Liver (tissue), 8 donors: ENCODE measurements at regions not wholly inside any gene's neighbourhood (a gene's known extent, or its start where the extent isn't known, plus 50 kb on each side); places are given as distances from the start of the nearest gene placed in this dataset.
A peak's percentile ranks its signal among the peaks of the same experiment; 100 is the strongest.

ENCODE experiments used
- DNase-seq: peaks from one replicate; pipeline ENCODE4 v3.0.0-alpha.2; 2017; ENCODE audit warnings: low spot score
- H3K27ac ChIP-seq, 2 donors: one replicate each; pipeline ENCODE4 v1.7.0; 2013; ENCODE audit warnings: inconsistent platforms in 2 of 2, low read length in 2 of 2, control low read depth in 1 of 2, low read depth in 1 of 2, mild to moderate bottlenecking in 1 of 2
- H3K27me3 ChIP-seq, 4 donors: one replicate each; pipeline versions ENCODE4 v1.6.1 to v1.7.0; 2013; ENCODE audit warnings: low read length in 3 of 4, inconsistent platforms in 1 of 4, mild to moderate bottlenecking in 1 of 4, moderate library complexity in 1 of 4; ENCODE audit not compliant: control insufficient read depth in 4 of 4, insufficient read depth in 4 of 4
- H3K36me3 ChIP-seq, 4 donors: one replicate each; pipeline versions ENCODE4 v1.6.1 to v1.7.0; 2013; ENCODE audit warnings: low read length in 3 of 4, mild to moderate bottlenecking in 3 of 4, low read depth in 1 of 4, moderate library complexity in 1 of 4; ENCODE audit not compliant: control insufficient read depth in 4 of 4, insufficient read depth in 3 of 4
- H3K4me1 ChIP-seq, 4 donors: one replicate each; pipeline versions ENCODE4 v1.6.1 to v1.7.0; 2013; ENCODE audit warnings: low read length in 3 of 4, mild to moderate bottlenecking in 3 of 4, moderate library complexity in 1 of 4; ENCODE audit not compliant: control insufficient read depth in 4 of 4, insufficient read depth in 4 of 4
- H3K4me3 ChIP-seq, 3 donors: one replicate each; pipeline versions ENCODE4 v1.6.1 to v1.7.0; 2013; ENCODE audit warnings: low read length in 3 of 3, control low read depth in 1 of 3, low read depth in 1 of 3, mild to moderate bottlenecking in 1 of 3
- H3K9ac ChIP-seq, 2 donors: one replicate each; pipeline ENCODE4 v1.7.0; 2013; ENCODE audit warnings: low read length in 2 of 2, mild to moderate bottlenecking in 2 of 2, moderate library complexity in 2 of 2, control low read depth in 1 of 2, low read depth in 1 of 2
- H3K9me3 ChIP-seq, 4 donors: one replicate each; pipeline versions ENCODE4 v1.6.1 to v1.7.0; 2013; ENCODE audit warnings: low read length in 3 of 4; ENCODE audit not compliant: control insufficient read depth in 4 of 4
- CTCF ChIP-seq: fragments of 150-350 bp; IDR thresholded peaks from 2 replicates; pipeline ENCODE4 v1.5.1; 2017; ENCODE audit warnings: improper control_type of control experiment, low read depth, low read length; ENCODE audit not compliant: missing input control
- EGR1 ChIP-seq, 2 donors: IDR thresholded peaks; 2 replicates each; pipeline ENCODE4 v1.6.1; 2016 to 2018; ENCODE audit warnings: antibody characterized with exemption in 2 of 2, low read depth in 2 of 2
- FOXA1 ChIP-seq: IDR thresholded peaks from 2 replicates; pipeline ENCODE4 v1.6.1; 2016; ENCODE audit warnings: antibody characterized with exemption
- HNF4G ChIP-seq: IDR thresholded peaks from 2 replicates; pipeline ENCODE4 v1.6.1; 2016; ENCODE audit warnings: antibody characterized with exemption
- JUND ChIP-seq, 2 donors: IDR thresholded peaks; 2 replicates each; pipeline ENCODE4 v1.6.1; 2016; ENCODE audit warnings: antibody characterized with exemption in 2 of 2
- MAX ChIP-seq: IDR thresholded peaks from 2 replicates; pipeline ENCODE4 v1.6.1; 2016; ENCODE audit warnings: antibody characterized with exemption
- RAD21 ChIP-seq, 2 donors: IDR thresholded peaks; 2 replicates each; pipeline ENCODE4 v1.6.1; 2016; ENCODE audit warnings: antibody characterized with exemption in 2 of 2, mild to moderate bottlenecking in 2 of 2
- RXRA ChIP-seq, 2 donors: IDR thresholded peaks; 2 replicates each; pipeline ENCODE4 v1.6.1; 2017 to 2018; ENCODE audit warnings: antibody characterized with exemption in 2 of 2, mild to moderate bottlenecking in 1 of 2
- SP1 ChIP-seq: IDR thresholded peaks from 2 replicates; pipeline ENCODE4 v1.6.1; 2018; ENCODE audit warnings: antibody characterized with exemption, mild to moderate bottlenecking
- TAF1 ChIP-seq: conservative IDR thresholded peaks from 2 replicates; pipeline ENCODE4 v1.6.1; 2016; ENCODE audit warnings: antibody characterized with exemption, mild to moderate bottlenecking
- YY1 ChIP-seq: IDR thresholded peaks from 2 replicates; pipeline ENCODE4 v1.6.1; 2016; ENCODE audit warnings: antibody characterized with exemption, mild to moderate bottlenecking
- WGBS: extraction: QIAGEN DNeasy Blood & Tissue Kit; methylation state at CpG from one replicate; pipeline ENCODE4 v1.1.7; 2013; 5-methylcytosine and 5-hydroxymethylcytosine counted together
- TF ChIP-seq, protein P1 (sequence below): IDR thresholded peaks from 2 replicates; pipeline ENCODE4 v1.6.1; 2016; ENCODE audit warnings: antibody characterized with exemption, mild to moderate bottlenecking
- TF ChIP-seq, protein P2 (sequence below): IDR thresholded peaks from 2 replicates; pipeline ENCODE4 v1.6.1; 2016; ENCODE audit warnings: antibody characterized with exemption
- donor health status: healthy.
- donor health status: healthy.
- donor health status: healthy.
- donor health status: healthy.
- donor health status: healthy.

DNA sequence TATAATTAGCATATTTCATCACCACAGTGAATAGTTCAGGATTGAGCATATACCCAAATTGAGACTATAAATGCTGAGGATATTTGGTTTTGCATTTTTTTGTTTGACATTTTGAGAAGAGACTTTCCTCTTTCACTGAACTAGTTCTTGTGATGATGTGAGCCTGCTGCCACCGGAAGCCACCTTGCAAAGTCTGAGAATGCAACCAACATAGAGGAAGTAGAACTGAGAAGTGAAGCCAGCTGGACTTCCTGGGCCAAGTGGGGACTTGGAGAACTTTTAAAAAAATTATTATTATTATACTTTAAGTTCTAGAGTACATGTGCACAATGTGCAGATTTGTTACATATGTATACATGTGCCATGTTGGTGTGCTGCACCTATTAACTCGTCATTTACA, 102.3 kb downstream of the RPE65 start:
- TF ChIP-seq MAX (no peak), HNF4G (no peak), RAD21 (IDR thresholded peaks at IDR 0.05) (no peak), TAF1 (no peak), CTCF (no peak)
- TF ChIP-seq, protein P1, sequence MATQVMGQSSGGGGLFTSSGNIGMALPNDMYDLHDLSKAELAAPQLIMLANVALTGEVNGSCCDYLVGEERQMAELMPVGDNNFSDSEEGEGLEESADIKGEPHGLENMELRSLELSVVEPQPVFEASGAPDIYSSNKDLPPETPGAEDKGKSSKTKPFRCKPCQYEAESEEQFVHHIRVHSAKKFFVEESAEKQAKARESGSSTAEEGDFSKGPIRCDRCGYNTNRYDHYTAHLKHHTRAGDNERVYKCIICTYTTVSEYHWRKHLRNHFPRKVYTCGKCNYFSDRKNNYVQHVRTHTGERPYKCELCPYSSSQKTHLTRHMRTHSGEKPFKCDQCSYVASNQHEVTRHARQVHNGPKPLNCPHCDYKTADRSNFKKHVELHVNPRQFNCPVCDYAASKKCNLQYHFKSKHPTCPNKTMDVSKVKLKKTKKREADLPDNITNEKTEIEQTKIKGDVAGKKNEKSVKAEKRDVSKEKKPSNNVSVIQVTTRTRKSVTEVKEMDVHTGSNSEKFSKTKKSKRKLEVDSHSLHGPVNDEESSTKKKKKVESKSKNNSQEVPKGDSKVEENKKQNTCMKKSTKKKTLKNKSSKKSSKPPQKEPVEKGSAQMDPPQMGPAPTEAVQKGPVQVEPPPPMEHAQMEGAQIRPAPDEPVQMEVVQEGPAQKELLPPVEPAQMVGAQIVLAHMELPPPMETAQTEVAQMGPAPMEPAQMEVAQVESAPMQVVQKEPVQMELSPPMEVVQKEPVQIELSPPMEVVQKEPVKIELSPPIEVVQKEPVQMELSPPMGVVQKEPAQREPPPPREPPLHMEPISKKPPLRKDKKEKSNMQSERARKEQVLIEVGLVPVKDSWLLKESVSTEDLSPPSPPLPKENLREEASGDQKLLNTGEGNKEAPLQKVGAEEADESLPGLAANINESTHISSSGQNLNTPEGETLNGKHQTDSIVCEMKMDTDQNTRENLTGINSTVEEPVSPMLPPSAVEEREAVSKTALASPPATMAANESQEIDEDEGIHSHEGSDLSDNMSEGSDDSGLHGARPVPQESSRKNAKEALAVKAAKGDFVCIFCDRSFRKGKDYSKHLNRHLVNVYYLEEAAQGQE, result no peak
- no peak overlapping the region for H3K4me3 ChIP-seq
- no peak for DNase-seq
- no peak overlapping the region for H3K9ac ChIP-seq
- H3K4me1 ChIP-seq, result no peaks in the 10 kb centered on the region
- 66% methylated on average over 1 of the region's 2 CpGs for WGBS
- H3K36me3 ChIP-seq, result no peaks in the 10 kb centered on the region
- H3K27me3 ChIP-seq, result no peaks in the 10 kb centered on the region
- H3K27ac ChIP-seq, result no peak overlapping the region
- H3K9me3 ChIP-seq, result no peaks in the 10 kb centered on the region

DNA sequence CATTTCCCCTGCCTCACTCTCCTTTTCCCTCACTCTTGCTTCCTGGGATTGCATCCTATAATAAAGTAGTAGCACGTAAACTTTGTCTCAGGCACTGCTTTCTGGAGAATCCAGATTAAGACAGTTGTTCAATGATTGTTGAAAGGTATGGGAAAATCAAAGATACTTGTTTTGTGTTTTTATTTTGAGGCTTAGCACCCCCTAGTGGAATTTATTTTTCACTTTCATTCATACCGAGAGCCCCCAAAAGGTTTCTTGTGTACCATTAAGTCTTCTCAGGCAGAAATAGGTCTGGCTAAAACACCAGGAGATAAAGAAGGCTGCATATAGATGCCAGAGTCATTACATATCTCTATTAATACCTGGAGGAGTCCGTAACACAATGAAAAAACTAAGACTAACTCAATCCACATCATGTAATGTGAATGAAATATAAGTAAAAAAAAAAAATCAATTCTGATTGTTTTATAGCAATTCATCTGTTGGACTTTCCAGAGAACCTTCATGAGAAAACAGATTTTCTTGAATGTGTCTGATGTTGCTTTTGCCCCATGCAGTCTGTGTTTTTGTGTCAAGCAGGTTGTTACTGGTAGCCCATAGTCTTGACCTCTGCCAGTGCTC, 103.5 kb downstream of the RPE65 start:
- no peak overlapping the region for H3K4me3 ChIP-seq

More for the DNA sequence above, 103.5 kb downstream of the RPE65 start:
- no peaks in the 10 kb centered on the region for H3K36me3 ChIP-seq
- H3K27ac ChIP-seq, result no peak overlapping the region
- no peak overlapping the region for H3K9ac ChIP-seq
- H3K4me1 ChIP-seq, result no peaks in the 10 kb centered on the region
- DNase-seq, result no peak
- TF ChIP-seq CTCF (peak; percentile 41), RAD21 (IDR thresholded peaks at IDR 0.05) (peak; percentile 63 to 72), YY1 (no peak), RXRA (IDR thresholded peaks at IDR 0.05) (no peak), FOXA1 (no peak), TAF1 (no peak), SP1 (no peak), JUND (IDR thresholded peaks at IDR 0.05) (no peak), HNF4G (no peak), EGR1 (IDR thresholded peaks at IDR 0.05; ENCODE audit: low read depth in 2 of 2) (no peak)
- TF ChIP-seq, protein P2, sequence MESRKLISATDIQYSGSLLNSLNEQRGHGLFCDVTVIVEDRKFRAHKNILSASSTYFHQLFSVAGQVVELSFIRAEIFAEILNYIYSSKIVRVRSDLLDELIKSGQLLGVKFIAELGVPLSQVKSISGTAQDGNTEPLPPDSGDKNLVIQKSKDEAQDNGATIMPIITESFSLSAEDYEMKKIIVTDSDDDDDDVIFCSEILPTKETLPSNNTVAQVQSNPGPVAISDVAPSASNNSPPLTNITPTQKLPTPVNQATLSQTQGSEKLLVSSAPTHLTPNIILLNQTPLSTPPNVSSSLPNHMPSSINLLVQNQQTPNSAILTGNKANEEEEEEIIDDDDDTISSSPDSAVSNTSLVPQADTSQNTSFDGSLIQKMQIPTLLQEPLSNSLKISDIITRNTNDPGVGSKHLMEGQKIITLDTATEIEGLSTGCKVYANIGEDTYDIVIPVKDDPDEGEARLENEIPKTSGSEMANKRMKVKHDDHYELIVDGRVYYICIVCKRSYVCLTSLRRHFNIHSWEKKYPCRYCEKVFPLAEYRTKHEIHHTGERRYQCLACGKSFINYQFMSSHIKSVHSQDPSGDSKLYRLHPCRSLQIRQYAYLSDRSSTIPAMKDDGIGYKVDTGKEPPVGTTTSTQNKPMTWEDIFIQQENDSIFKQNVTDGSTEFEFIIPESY, result no peak
- TF ChIP-seq, protein P1, result no peak
- no peaks in the 10 kb centered on the region for H3K9me3 ChIP-seq
- no peaks in the 10 kb centered on the region for H3K27me3 ChIP-seq
- 45% methylated on average over 3 of the region's 3 CpGs for WGBS
